Psoas muscle (tissue), 7 donors: ENCODE measurements at regions not wholly inside any gene's neighbourhood (a gene's known extent, or its start where the extent isn't known, plus 50 kb on each side); places are given as distances from the start of the nearest gene placed in this dataset.

Source experiments
- ATAC-seq, 4 donors: fragments of 200-7000 bp; cut with Tn5 transposase; one replicate each; pipeline ENCODE4 v1.9.1; 2020; ENCODE audit warnings: moderate library complexity in 3 of 4, mild to moderate bottlenecking in 2 of 4
- DNase-seq, 2 donors: peaks; one replicate each; pipeline ENCODE4 v3.0.0-alpha.2; 2020
- H3K27ac ChIP-seq: fragments of 200-600 bp; one replicate; pipeline ENCODE4 v1.8.0; 2022
- H3K27me3 ChIP-seq, 3 donors: fragments of 200-600 bp in 1 of 3; one replicate each; pipeline versions ENCODE4 v1.6.1 to v1.8.0; 2013 to 2022; ENCODE audit warnings: low read length in 2 of 3, mild to moderate bottlenecking in 2 of 3, moderate library complexity in 1 of 3; ENCODE audit not compliant: insufficient read depth in 3 of 3
- H3K36me3 ChIP-seq, 2 donors: fragments of 200-600 bp in 1 of 2; one replicate each; pipeline versions ENCODE4 v1.6.1 to v1.8.0; 2013 to 2022; ENCODE audit warnings: low read depth in 1 of 2, mild to moderate bottlenecking in 1 of 2, moderate library complexity in 1 of 2; ENCODE audit not compliant: insufficient read depth in 1 of 2
- H3K4me1 ChIP-seq: fragments of 200-600 bp; one replicate; pipeline ENCODE4 v1.8.0; 2022
- H3K4me3 ChIP-seq: fragments of 200-600 bp; one replicate; pipeline ENCODE4 v1.8.0; 2022; ENCODE audit warnings: mild to moderate bottlenecking
- H3K9me3 ChIP-seq: fragments of 200-600 bp; one replicate; pipeline ENCODE4 v1.8.0; 2022
- WGBS, 3 donors: extraction: QIAGEN DNeasy Blood & Tissue Kit; methylation state at CpG; one replicate each; pipeline versions ENCODE4 v1.1.6 to v1.1.7; 2013; 5-methylcytosine and 5-hydroxymethylcytosine counted together
- intact Hi-C, 2 donors: fragments of 100-400 bp; cut with DNase I; formaldehyde crosslinking; loops; one replicate each; pipeline versions ENCODE4 v1.11.0 to v1.14.2; 2022
- TF ChIP-seq, protein P1 (sequence below): fragments of 200-600 bp; IDR thresholded peaks from one replicate; pipeline ENCODE4 v1.8.0; 2022; ENCODE audit warnings: antibody characterized with exemption
- donor health status: healthy with polysubstance abuse.
- donor health status: DM: no; HTN: no; CAD: no; lungs with moderate emphysema.
- donor health status: Bipolar disorder and iron deficiency.
- donor health status: healthy.
- donor health status: DM: yes; HTN: yes; CAD: no.
- donor health status: DM: no; HTN: no; CAD: no.
- donor health status: DM: yes; HTN: yes; CAD: no.

DNA sequence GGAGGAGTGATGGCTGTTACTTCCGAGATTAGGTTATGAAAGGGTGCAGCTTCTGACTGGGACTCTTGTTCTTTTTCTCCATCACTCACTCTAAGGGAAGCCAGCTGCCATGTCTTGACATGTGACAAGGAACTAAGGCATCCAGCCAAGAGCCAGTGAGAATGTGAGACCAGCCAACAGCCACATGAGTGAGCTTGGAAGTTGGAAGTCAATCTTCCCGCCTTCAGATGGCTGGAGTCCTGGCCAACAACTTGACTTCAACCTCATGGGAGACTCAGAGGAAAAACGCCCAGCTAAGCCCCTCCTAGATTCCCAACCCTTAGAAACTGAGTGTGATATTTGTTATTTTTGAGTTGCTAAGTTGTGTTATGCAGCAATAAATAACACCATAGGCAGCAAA, 201.1 kb downstream of the SNX18 start:
- Histone ChIP-seq H3K4me3 (no peak overlapping the region), H3K36me3 (no peaks in the 10 kb centered on the region), H3K9me3 (no peaks in the 10 kb centered on the region), H3K27me3 (no peaks in the 10 kb centered on the region), H3K4me1 (no peaks in the 10 kb centered on the region), H3K27ac (no peak overlapping the region)
- ATAC-seq (peak in 3 of 4 donors; percentile 36 to 55 (median 46)), DNase-seq (peak; percentile 35 to 63)
- intact Hi-C loops, result no loop called here
- WGBS, 3 donors, result 11 to 14% (median 13%) methylated on average over 3 of the region's 3 CpGs
- TF ChIP-seq, protein P1, sequence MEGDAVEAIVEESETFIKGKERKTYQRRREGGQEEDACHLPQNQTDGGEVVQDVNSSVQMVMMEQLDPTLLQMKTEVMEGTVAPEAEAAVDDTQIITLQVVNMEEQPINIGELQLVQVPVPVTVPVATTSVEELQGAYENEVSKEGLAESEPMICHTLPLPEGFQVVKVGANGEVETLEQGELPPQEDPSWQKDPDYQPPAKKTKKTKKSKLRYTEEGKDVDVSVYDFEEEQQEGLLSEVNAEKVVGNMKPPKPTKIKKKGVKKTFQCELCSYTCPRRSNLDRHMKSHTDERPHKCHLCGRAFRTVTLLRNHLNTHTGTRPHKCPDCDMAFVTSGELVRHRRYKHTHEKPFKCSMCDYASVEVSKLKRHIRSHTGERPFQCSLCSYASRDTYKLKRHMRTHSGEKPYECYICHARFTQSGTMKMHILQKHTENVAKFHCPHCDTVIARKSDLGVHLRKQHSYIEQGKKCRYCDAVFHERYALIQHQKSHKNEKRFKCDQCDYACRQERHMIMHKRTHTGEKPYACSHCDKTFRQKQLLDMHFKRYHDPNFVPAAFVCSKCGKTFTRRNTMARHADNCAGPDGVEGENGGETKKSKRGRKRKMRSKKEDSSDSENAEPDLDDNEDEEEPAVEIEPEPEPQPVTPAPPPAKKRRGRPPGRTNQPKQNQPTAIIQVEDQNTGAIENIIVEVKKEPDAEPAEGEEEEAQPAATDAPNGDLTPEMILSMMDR, result no peak

GRCh38 chr5:54717870-54718269, 200.3 kb downstream of the SNX18 start:
- TF ChIP-seq, protein P1, result no peak
- Histone ChIP-seq H3K27me3 (no peaks in the 10 kb centered on the region), H3K36me3 (no peaks in the 10 kb centered on the region), H3K4me1 (no peaks in the 10 kb centered on the region), H3K9me3 (no peaks in the 10 kb centered on the region), H3K27ac (no peak overlapping the region), H3K4me3 (no peak overlapping the region)
- WGBS, 3 donors, result 92 to 94% (median 92%) methylated on average over 5 of the region's 5 CpGs
- DNase-seq, result no peak
- intact Hi-C loops, result no loop called here
- ATAC-seq, result no peak

DNA sequence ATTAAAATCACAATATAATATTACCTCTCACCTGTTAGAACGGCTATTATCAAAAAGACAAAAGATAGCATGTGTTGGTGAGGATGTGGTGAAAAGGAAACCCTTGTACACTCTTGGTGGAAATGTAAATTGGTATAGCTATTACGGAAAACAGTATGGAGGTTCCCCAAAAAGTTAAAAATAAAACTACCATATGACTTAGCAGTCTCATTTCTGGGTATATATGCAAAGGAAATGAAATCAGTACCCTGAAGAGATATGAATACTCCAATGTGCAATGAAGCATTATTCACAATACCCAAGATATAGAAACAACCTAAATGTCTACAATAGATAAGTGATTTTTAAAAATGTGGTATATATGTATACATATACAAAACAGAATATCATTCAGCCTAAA, 199.9 kb downstream of the SNX18 start:
- intact Hi-C loops, result no loop called here
- H3K27ac ChIP-seq, result no peak overlapping the region
- no peaks in the 10 kb centered on the region for H3K36me3 ChIP-seq
- DNase-seq (no peak), ATAC-seq (no peak)
- no peaks in the 10 kb centered on the region for H3K27me3 ChIP-seq
- H3K4me3 ChIP-seq, result no peak overlapping the region
- 90% methylated on average over 2 of the region's 2 CpGs for WGBS, 3 donors
- H3K4me1 ChIP-seq, result no peaks in the 10 kb centered on the region
- TF ChIP-seq, protein P1, result no peak
- H3K9me3 ChIP-seq, result no peaks in the 10 kb centered on the region

DNA sequence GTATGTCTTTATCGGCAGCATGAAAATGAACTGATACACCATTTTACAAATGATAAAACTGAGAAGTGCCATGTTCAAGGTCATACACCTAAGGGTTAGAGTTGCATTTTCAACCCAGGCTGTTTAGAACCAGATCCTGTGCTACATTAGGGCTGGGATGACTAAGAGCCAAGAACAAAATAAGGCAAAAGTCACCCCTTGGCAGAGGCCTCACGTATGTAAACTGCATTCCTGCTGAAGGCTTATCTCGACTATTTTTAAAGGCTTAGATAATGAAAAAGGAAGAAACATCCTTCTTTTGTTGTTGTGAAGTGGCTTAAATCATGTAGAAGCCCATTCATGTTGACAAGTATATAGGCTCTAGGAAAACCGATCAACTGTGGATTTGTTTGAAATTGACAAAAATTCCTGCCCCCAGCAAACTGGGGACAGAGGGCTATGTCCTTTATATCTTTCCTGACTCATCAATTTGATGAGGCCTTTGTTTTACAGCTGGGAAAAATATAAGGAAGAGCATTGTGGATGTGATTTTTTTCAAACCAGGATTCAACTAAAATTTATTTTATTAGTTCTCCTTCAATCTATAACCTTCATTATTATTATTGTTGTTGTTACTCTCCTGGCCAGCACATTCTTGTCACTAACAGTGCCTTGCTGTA, 196.5 kb downstream of the SNX18 start:
- intact Hi-C loops, result no loop called here
- Histone ChIP-seq H3K4me3 (no peak overlapping the region), H3K36me3 (no peaks in the 10 kb centered on the region), H3K4me1 (no peaks in the 10 kb centered on the region), H3K9me3 (no peaks in the 10 kb centered on the region), H3K27ac (no peak overlapping the region), H3K27me3 (no peaks in the 10 kb centered on the region)
- 75 to 81% (median 76%) methylated on average over 4 of the region's 4 CpGs for WGBS, 3 donors
- TF ChIP-seq, protein P1, result no peak
- ATAC-seq (no peak), DNase-seq (no peak)

GRCh38 chr5:54709096-54709495, 191.5 kb downstream of the SNX18 start:
- intact Hi-C loops, result no loop called here
- TF ChIP-seq, protein P1, result no peak

More at GRCh38 chr5:54709096-54709495, 191.5 kb downstream of the SNX18 start:
- WGBS, 3 donors, result 60 to 69% (median 66%) methylated on average over 2 of the region's 2 CpGs
- Histone ChIP-seq H3K4me3 (no peak overlapping the region), H3K36me3 (no peaks in the 10 kb centered on the region), H3K9me3 (no peaks in the 10 kb centered on the region), H3K27ac (no peak overlapping the region), H3K4me1 (peaks cover under 1% of the 10 kb centered on the region), H3K27me3 (no peaks in the 10 kb centered on the region)
- DNase-seq (no peak), ATAC-seq (no peak)
